Urinary bladder (tissue), 3 donors: ENCODE measurements at regions not wholly inside any gene's neighbourhood (a gene's known extent, or its start where the extent isn't known, plus 50 kb on each side); places are given as distances from the start of the nearest gene placed in this dataset.

Experiments
- DNase-seq: peaks from one replicate; pipeline ENCODE4 v3.0.0-alpha.2; 2015; ENCODE audit errors: extremely low spot score
- H3K27ac ChIP-seq: one replicate; pipeline ENCODE4 v1.5.1; 2013; ENCODE audit warnings: low read depth, mild to moderate bottlenecking, moderate library complexity
- H3K36me3 ChIP-seq: one replicate; pipeline ENCODE4 v1.6.1; 2013; ENCODE audit warnings: mild to moderate bottlenecking, moderate library complexity; ENCODE audit not compliant: insufficient read depth
- H3K4me1 ChIP-seq: one replicate; pipeline ENCODE4 v1.6.1; 2013; ENCODE audit warnings: mild to moderate bottlenecking, moderate library complexity; ENCODE audit not compliant: insufficient read depth
- H3K4me3 ChIP-seq: one replicate; pipeline ENCODE4 v1.5.1; 2013; ENCODE audit warnings: low read depth, low read length
- WGBS: extraction: QIAGEN DNeasy Blood & Tissue Kit; methylation state at CpG from one replicate; pipeline ENCODE4 v1.1.7; 2013; 5-methylcytosine and 5-hydroxymethylcytosine counted together
- donor health status: healthy with polysubstance abuse.
- donor health status: healthy.

GRCh38 chr1:229752679-229753078, 126.6 kb downstream of the URB2 start:
- 93% methylated on average over 5 of the region's 5 CpGs for WGBS
- H3K36me3 ChIP-seq, result no peaks in the 10 kb centered on the region
- H3K4me3 ChIP-seq, result no peak overlapping the region
- no peaks in the 10 kb centered on the region for H3K4me1 ChIP-seq
- DNase-seq, result no peak
- no peak overlapping the region for H3K27ac ChIP-seq

- no peaks in the 10 kb centered on the region for H3K36me3 ChIP-seq
- 53% methylated on average over 7 of the region's 7 CpGs for WGBS
- H3K4me3 ChIP-seq, result no peak overlapping the region
- no peak overlapping the region for H3K27ac ChIP-seq
- no peak for DNase-seq
- no peaks in the 10 kb centered on the region for H3K4me1 ChIP-seq
Measured at GRCh38 chr1:229753764-229754551, 127.9 kb downstream of the URB2 start.

- Histone ChIP-seq H3K36me3 (no peaks in the 10 kb centered on the region), H3K4me3 (no peak overlapping the region), H3K27ac (no peak overlapping the region), H3K4me1 (no peaks in the 10 kb centered on the region)
- no peak for DNase-seq
- 60% methylated on average over 4 of the region's 4 CpGs for WGBS
Measured at GRCh38 chr1:229756666-229757065, 130.6 kb downstream of the URB2 start.

GRCh38 chr1:229757226-229757625, 131.2 kb downstream of the URB2 start:
- DNase-seq, result no peak
- no peaks in the 10 kb centered on the region for H3K36me3 ChIP-seq
- H3K4me1 ChIP-seq, result no peaks in the 10 kb centered on the region
- no peak overlapping the region for H3K27ac ChIP-seq
- H3K4me3 ChIP-seq, result no peak overlapping the region

- DNase-seq, result no peak
- 83% methylated on average over 15 of the region's 15 CpGs for WGBS
- Histone ChIP-seq H3K36me3 (no peaks in the 10 kb centered on the region), H3K4me1 (no peaks in the 10 kb centered on the region), H3K4me3 (no peak overlapping the region), H3K27ac (no peak overlapping the region)
Measured at GRCh38 chr1:229758101-229759036, 132.3 kb downstream of the URB2 start.

GRCh38 chr1:229759037-229759435, 133.0 kb downstream of the URB2 start:
- Histone ChIP-seq H3K27ac (no peak overlapping the region), H3K4me1 (no peaks in the 10 kb centered on the region), H3K36me3 (no peaks in the 10 kb centered on the region), H3K4me3 (no peak overlapping the region)
- no peak for DNase-seq
- WGBS, result 75% methylated on average over 5 of the region's 5 CpGs

- Histone ChIP-seq H3K27ac (no peak overlapping the region), H3K4me3 (no peak overlapping the region), H3K4me1 (no peaks in the 10 kb centered on the region), H3K36me3 (no peaks in the 10 kb centered on the region)
- DNase-seq, result no peak
- 62% methylated on average over 2 of the region's 2 CpGs for whole genome bisulfite sequencing
Measured at GRCh38 chr1:229759586-229759985, 133.5 kb downstream of the URB2 start.

GRCh38 chr1:229760478-229760996, 134.5 kb downstream of the URB2 start:
- Histone ChIP-seq H3K4me1 (no peaks in the 10 kb centered on the region), H3K27ac (no peak overlapping the region), H3K4me3 (no peak overlapping the region), H3K36me3 (no peaks in the 10 kb centered on the region)
- no peak for DNase-seq
- WGBS, result 80% methylated on average over 7 of the region's 7 CpGs

- Histone ChIP-seq H3K4me3 (no peak overlapping the region), H3K36me3 (no peaks in the 10 kb centered on the region), H3K4me1 (no peaks in the 10 kb centered on the region), H3K27ac (no peak overlapping the region)
- 77% methylated on average over 5 of the region's 5 CpGs for whole genome bisulfite sequencing
- no peak for DNase-seq
Measured at GRCh38 chr1:229762891-229763290, 136.8 kb downstream of the URB2 start.

GRCh38 chr1:229768232-229768631, 142.2 kb downstream of the URB2 start:
- DNase-seq, result no peak
- Histone ChIP-seq H3K4me3 (no peak overlapping the region), H3K36me3 (no peaks in the 10 kb centered on the region), H3K4me1 (no peaks in the 10 kb centered on the region), H3K27ac (no peak overlapping the region)
- 80% methylated on average over 5 of the region's 5 CpGs for WGBS

GRCh38 chr1:229769006-229769405, 143.0 kb downstream of the URB2 start:
- H3K4me1 ChIP-seq, result no peaks in the 10 kb centered on the region
- H3K4me3 ChIP-seq, result no peak overlapping the region
- 86% methylated on average over 3 of the region's 3 CpGs for WGBS
- H3K27ac ChIP-seq, result no peak overlapping the region
- no peaks in the 10 kb centered on the region for H3K36me3 ChIP-seq
- DNase-seq, result no peak

- H3K36me3 ChIP-seq, result no peaks in the 10 kb centered on the region
- 82% methylated on average over 5 of the region's 5 CpGs for WGBS
Measured at GRCh38 chr1:229769809-229770208, 143.8 kb downstream of the URB2 start.

GRCh38 chr1:229778794-229779193, 152.7 kb downstream of the URB2 start:
- 24% methylated on average over 5 of the region's 5 CpGs for WGBS
- peak; percentile 15 for DNase-seq
- no peak overlapping the region for H3K4me3 ChIP-seq
- H3K36me3 ChIP-seq, result no peaks in the 10 kb centered on the region
- H3K4me1 ChIP-seq, result no peaks in the 10 kb centered on the region
- no peak overlapping the region for H3K27ac ChIP-seq

More at GRCh38 chr1:229769809-229770208, 143.8 kb downstream of the URB2 start:
- H3K4me1 ChIP-seq, result no peaks in the 10 kb centered on the region
- no peak for DNase-seq
- no peak overlapping the region for H3K4me3 ChIP-seq
- no peak overlapping the region for H3K27ac ChIP-seq

GRCh38 chr1:229781453-229781852, 155.4 kb downstream of the URB2 start:
- no peak for DNase-seq
- 52% methylated on average over 7 of the region's 7 CpGs for WGBS
- H3K36me3 ChIP-seq, result no peaks in the 10 kb centered on the region
- no peaks in the 10 kb centered on the region for H3K4me1 ChIP-seq
- no peak overlapping the region for H3K4me3 ChIP-seq
- H3K27ac ChIP-seq, result no peak overlapping the region
